NCI-H1105 (cell line): ENCODE measurements at regions not wholly inside any gene's neighbourhood (a gene's known extent, or its start where the extent isn't known, plus 50 kb on each side); places are given as distances from the start of the nearest gene placed in this dataset.

Source experiments
- DNase-seq: peaks from one replicate; lab custom pipeline; 2025; lab: John Stamatoyannopoulos, UW

- DNase-seq: no peak
Observed at GRCh38 chr2:173419506-173419905, 64.8 kb downstream of the CDCA7 start.

- DNase-seq: no peak
Observed at GRCh38 chr2:173424886-173425285, 70.2 kb downstream of the CDCA7 start.

- DNase-seq: no peak
Observed at GRCh38 chr2:173427887-173428668, 73.4 kb downstream of the CDCA7 start.

- no peak for DNase-seq
Observed at GRCh38 chr2:173431191-173431590, 76.5 kb downstream of the CDCA7 start.

GRCh38 chr2:173432049-173432754 lies 77.5 kb downstream of the CDCA7 start:
- no peak for DNase-seq

- DNase-seq: no peak
Observed at GRCh38 chr2:173434762-173435569, 80.3 kb downstream of the CDCA7 start.

- DNase-seq: no peak
Observed at GRCh38 chr2:173435574-173435973, 80.9 kb downstream of the CDCA7 start.

GRCh38 chr2:173436088-173436487 lies 81.4 kb downstream of the CDCA7 start:
- no peak for DNase-seq

GRCh38 chr2:173441222-173441621 lies 86.5 kb downstream of the CDCA7 start:
- DNase-seq: no peak

GRCh38 chr2:173442542-173442941 lies 87.9 kb downstream of the CDCA7 start:
- DNase-seq: no peak

- no peak for DNase-seq
Observed at GRCh38 chr2:173446722-173447121, 92.0 kb downstream of the CDCA7 start.

- DNase-seq: no peak
Observed at GRCh38 chr2:173448938-173449471, 94.3 kb downstream of the CDCA7 start.

- no peak for DNase-seq
Observed at GRCh38 chr2:173451118-173451517, 96.4 kb downstream of the CDCA7 start.

GRCh38 chr2:173451941-173452340 lies 97.3 kb downstream of the CDCA7 start:
- DNase-seq: no peak

- DNase-seq: no peak
Observed at GRCh38 chr2:173452416-173452815, 97.7 kb downstream of the CDCA7 start.

GRCh38 chr2:173456960-173457359 lies 102.3 kb downstream of the CDCA7 start:
- DNase-seq: no peak

- DNase-seq: no peak
Observed at GRCh38 chr2:173457366-173457765, 102.7 kb downstream of the CDCA7 start.

- DNase-seq: no peak
Observed at GRCh38 chr2:173458991-173459780, 104.5 kb downstream of the CDCA7 start.

GRCh38 chr2:173462892-173463840 lies 108.5 kb downstream of the CDCA7 start:
- DNase-seq: no peak

GRCh38 chr2:173463846-173464245 lies 109.2 kb downstream of the CDCA7 start:
- DNase-seq: no peak
